Fibroblast of gingiva (primary cell): ENCODE measurements at regions not wholly inside any gene's neighbourhood (a gene's known extent, or its start where the extent isn't known, plus 50 kb on each side); places are given as distances from the start of the nearest gene placed in this dataset.
"Not testable (repeated sequence)": the region's sequence is repeated elsewhere in the genome, so short reads cannot be mapped to it uniquely, and the experiment has no call there.

Experiments used
- DNase-seq: peaks from one replicate; pipeline ENCODE4 v3.0.0-alpha.2; 2011; ENCODE audit warnings: low read depth

DNA sequence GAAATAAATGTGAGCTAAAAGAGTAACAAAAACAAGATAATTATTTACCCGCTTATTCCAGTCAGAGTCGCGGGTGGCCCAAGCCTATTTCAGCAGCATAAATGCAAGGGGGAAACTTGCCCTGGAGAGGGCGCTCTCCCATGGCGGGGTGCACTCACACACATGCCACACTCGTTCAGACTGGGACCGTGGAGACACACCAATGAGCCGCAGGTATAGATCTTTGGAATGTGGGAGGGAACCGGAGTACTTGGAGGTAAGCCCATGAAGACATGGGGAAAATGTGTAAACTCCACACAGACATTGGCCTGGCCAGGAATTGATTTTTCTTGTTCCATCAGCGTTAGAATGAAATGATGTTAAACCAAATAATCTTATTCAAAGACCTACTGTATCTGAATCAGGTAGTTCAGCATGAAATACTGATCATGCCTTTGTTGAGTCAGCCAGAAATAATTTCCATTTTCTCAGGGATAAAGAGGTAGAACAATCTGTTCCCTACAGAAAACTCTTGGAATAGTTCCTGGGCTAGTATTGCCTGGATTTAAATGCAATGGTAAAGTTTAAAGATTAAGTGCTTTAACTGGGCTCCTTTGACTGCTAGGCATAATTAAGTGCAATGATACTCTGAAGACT is 191.5 kb downstream of the MCHR2 start:
- no peak for DNase-seq

DNA sequence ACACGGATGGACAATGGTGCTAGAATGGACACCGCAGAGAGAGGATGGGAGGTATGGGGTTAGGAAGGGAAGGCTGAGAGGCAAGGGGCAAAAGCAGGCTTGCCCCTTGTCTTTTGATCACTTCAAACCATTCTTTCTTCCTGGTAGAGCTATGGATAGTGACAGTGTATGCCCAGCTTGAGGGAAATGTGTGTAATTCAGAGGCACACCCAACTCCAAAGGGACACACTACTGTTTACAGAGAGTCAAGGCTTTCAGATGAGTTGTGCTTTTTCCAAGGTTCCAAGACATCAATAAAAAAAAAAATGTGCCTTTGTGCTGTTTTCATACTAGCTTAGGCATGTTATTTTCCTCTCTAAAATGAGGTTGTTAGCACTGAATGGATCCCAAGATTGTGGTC is 185.0 kb downstream of the MCHR2 start:
- DNase-seq, result no peak

DNA sequence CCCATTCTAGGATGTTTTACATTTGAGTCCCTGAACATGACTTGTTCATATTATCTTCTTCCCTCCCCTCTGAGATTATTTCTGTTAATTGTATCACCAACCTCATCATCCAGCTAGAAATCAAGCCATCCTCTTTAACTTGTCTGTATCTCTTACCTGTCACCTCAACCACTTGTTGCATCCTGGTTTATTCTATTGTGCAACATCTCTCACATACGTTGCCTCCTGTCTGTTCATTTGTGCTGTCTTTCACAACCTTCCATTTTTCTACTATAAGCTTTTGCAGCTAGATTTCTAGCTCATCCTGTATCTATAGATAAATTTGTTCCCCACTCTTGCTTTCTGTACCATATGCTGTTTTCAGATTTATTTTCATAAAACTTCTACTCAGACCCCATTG is 183.7 kb downstream of the MCHR2 start:
- no peak for DNase-seq

DNA sequence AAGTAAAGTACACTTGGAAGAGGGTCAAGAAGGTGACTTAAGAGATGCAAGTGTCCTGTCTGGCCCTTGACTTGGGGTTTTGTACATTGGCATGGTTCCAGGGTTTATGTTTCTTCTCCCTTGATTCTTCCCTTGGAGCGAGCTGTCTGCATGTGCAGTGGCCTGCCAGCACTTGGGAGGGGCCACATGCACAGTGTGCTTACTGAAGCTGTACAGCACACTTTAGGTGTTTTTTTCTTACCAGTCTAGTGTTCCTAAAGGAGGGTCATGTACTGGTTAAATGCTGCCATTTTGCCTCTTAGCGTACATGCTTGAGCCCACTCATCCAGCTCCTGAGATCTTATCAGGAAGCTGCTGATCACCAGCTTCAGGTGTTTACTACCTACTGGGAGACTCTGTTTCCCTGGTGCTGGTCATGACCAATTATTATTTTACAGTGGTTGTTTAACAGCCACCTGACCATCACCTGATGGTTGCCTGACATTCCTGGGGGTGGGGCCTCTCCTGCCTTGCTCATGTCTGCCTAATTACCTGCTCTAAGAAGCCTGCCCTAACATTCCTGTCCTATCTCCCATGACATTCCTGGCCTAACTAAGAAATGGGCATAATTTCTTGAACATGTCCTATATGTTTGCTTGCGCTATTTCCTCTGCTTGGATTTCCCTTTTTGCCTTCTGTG is 182.9 kb downstream of the MCHR2 start:
- no peak for DNase-seq

DNA sequence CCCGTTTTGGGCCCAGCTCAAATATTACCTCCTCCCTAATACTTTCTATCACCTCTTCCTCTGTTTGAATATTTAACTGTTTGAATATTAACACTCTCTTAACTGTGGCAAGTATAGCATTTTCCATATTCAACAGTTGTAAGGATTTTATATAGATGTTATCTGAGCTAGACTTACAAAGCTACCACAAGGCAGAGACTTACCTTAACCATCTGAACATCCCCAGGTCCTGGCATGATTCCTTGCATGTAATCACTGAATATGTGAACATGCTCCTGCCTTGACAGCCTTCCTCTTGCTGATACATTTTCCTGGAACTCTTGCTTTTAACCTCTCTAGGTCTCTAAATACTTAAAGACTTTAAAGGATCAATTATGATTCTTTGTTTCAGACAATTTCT is 182.4 kb downstream of the MCHR2 start:
- no peak for DNase-seq

DNA sequence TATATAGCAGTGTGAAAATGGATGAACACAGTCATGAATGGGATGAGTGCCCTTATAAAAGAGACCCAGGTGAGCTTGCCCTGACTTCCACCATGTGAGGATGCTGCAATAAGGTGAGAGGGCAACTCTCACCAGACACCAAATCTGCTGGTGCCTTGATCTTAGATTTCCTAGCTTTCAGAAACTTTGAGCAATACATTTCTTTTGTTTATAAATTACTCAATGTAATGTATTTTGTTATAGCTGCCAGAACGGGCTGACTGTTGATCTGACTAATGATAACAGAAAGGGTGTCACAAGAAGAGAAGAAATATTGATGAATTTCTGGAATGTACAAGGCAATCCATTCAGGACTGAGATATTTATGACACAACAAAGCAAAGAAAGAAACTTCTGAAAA is 180.5 kb downstream of the MCHR2 start:
- no peak for DNase-seq

DNA sequence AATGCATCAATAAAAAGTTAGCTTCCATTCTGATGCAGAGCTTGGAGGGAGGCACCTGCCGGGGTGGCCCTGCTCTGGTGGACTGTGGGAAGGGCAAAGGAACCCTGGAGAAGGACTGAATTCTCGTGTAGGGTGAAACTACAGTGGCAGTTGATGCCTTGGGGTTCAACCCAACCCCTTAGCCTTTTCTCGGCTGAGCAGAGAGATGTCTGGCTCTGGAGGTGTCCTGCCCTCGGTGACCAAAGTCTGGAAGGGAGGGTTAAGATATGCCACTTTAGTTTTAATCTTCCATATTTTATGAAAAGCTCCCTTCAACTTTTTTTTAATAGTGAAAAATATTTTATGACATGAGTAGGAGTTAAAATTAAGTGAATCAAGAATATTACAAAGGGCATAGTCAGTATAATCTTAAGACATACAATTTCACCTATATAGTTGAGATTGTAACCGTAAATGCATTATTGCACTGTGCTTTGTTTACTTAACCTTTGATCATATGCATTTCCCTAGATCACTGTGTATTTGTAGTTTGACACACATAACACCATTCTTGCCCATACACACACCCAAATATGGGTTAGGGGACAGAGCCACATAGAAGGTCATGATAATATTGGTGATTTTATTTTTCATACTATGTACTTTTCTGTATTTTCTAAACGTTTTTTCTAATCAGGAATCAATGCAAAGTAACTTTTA is 179.6 kb downstream of the MCHR2 start:
- DNase-seq, result no peak

DNA sequence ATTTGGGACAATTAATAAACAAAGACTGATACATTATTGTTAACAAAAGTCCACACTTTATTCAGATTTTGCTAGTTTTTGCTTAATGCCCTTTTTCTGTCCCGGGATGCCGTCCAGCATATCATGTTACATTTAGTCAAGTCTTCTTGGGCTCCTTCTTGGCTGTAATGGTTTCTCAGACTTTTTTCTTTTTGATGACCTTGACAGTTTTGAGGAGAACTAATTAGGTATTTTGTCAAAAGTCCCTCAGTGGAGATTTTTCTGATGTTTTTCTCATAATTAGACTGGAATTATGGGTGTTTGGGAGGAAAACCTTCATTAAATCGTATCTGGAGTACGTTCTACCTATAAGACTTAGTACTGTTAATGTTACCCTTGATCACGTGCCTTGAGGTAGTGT is 177.2 kb downstream of the MCHR2 start:
- no peak for DNase-seq

DNA sequence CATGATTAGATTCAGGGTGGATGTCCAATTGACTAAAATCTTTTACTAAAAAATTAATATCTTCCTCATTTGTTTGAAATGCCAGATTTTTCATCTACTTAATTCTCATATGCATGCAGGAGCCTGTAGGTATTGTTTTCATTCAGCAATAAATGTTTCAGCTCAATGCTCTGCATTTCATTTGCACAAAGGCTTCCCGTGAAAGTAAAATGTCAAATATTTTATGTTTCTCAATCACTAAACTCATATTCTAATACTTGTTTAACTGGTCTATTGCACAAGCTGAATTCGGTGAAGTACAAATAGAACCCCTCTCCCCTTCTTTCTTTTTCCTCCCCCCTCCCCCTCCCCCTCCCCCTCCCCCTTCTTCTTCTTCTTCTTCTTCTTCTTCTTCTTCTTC is 175.9 kb downstream of the MCHR2 start:
- no peak for DNase-seq

DNA sequence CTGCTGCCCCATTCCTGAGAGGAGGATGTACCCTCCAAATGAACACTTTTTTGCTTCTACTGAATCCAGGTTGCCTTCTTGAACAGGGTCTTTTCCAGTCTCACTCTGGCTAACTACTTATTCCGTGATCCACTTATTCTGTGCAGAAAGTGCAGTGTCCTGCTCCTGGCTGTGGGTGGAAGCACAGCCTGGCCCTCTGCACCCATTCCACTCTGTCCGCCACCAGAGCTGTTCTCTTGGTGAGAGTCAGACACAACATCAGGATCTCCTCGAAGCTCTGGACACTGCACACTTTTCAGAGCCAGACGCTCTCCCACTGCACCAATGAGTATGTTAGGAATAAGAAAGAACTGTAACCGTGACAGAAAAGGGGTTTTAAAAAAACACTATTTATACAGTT is 174.2 kb downstream of the MCHR2 start:
- no peak for DNase-seq

DNA sequence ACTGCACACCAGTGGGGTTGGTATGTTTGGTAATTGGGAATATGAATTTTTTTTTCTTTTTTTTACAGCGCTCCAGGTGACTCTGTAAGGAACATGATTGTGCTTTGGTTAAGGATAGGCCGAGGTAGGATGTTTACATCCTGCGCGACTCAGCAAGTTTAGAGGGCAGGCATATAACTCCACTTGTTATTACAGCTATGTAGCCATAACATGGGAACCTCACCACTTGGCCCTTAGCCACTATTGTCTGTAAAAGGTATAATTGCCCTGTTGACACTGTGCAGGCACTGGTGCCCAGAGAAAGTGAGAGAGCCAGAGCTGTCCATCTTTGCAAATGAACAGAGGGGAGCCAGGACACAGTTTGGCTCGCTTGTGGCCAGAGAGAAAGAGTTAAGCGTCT is 172.9 kb downstream of the MCHR2 start:
- DNase-seq, result no peak

DNA sequence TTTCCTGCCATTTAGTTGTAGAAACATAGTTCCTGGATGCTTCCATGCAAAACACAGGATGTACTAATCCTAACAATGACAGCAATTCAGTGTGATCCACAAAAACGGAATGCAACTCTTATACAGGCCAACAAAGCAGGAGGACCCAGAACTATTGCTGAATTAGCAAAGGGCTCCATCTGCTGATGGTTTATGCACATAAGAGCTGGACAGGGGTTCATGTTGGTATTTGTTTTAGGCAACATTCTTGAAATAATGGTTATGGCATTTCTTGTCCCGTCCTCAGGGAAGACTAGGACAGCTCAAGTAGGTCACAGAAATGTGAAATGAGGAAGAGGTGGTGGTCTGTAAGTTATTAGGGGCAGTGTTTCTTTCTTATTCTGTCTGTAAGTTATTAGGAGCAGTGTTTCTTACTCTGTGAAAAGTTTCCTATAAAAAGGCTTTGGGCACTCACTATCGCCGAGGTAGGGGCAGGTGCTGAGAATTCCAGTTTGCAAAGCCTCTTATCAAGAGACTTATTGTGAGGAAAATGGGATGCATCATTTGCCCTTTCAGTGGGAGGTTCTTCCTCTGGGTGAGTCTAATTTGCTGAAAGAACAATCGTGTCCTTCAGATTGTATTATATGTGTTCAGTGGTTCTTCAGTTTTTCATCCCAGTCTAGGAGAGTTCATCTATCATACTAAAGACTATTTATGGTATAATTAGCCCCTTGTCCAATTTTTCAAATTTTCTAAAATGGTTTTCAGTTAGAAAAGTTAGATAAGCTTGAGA is 171.1 kb downstream of the MCHR2 start:
- DNase-seq, result peak; percentile 2

DNA sequence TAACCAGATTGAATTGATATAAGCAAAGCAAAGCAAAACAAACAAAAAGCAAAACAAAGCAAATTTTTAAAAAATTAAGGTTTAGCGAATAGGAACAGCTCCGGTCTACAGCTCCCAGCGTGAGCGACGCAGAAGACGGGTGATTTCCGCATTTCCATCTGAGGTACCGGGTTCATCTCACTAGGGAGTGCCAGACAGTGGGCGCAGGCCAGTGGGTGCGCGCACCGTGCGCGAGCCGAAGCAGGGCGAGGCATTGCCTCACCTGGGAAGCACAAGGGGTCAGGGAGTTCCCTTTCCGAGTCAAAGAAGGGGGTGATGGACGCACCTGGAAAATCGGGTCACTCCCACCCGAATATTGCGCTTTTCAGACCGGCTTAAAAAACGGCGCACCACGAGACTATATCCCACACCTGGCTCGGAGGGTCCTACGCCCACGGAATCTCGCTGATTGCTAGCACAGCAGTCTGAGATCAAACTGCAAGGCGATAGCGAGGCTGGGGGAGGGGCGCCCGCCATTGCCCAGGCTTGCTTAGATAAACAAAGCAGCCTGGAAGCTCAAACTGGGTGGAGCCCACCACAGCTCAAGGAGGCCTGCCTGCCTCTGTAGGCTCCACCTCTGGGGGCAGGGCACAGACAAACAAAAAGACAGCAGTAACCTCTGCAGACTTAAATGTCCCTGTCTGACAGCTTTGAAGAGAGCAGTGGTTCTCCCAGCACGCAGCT is 170.3 kb downstream of the MCHR2 start:
- not testable (repeated sequence) for DNase-seq

DNA sequence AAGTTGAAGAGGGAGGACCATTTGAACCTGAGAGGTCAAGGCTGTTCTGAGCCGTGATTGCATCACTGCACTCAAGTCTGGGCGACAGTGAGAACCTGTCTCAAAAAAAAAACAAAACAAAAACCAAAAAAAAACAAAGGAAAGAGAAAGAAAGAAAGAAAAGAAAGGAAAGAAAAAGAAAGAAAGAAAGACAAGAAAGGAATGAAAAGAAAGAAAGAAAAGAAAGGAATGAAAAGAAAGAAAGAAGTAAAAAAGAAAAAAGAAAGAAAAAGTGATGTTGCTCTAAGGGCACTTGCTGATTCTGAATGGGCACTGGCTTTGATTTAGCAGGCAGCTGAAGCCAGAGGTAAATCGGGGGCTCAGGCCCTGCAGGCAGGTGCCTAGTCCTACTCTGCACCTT is 161.0 kb downstream of the MCHR2 start:
- no peak for DNase-seq

DNA sequence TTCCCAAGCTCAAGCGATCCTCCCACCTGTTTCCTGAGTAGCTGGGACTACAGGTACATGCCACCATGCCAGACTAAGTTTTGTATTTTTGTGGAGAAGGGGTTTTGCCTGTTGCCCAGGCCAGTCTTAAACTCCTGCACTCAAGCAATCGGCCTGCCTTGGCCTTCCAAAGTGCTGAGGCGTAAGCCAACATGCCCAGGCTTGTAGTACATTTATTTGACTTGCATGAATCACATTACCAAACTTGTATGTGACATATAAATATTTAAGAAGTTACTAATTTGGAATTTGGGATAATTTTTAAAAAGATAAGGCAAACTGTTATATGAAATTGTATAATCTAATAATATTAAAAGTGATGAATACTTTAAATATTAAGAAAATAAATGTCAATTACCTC is 157.6 kb downstream of the MCHR2 start:
- no peak for DNase-seq

DNA sequence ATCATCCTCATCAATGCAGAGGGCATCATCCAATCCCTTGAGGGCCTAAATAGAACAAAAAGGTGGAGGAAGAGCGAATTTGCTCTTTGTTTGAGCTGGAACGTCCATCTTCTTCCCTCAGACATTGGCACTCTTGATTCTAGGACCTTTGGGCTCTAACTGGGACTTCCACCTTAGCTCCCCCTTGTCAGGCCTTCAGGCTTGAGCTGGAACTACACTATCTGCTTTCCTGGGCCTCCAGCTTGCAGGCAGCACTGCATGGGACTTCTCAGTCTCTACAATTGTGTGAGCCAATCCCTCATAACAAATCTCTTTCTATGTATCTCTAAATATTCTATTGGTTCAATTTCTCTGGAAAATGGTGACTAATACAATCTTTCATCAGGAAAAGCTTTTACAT is 155.4 kb downstream of the MCHR2 start:
- DNase-seq, result no peak

DNA sequence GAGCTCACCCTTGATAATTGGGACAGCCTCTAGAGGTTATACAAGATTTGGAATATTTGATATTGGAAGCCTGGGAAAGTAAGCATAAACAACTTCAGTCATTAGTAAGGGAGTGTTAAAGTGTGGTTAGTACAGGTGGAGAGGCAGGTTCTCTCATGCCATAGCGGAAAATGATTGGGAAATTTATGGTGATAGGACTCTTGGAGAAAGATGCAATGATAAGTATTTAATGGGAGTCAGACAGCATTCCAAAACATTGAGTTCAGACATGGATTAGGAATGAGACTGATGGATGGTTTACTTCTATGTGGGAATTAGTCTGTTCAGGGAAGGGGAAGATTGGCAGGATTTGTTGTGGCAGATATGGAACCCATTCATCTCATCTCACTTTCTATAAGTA is 152.7 kb downstream of the MCHR2 start:
- no peak for DNase-seq

DNA sequence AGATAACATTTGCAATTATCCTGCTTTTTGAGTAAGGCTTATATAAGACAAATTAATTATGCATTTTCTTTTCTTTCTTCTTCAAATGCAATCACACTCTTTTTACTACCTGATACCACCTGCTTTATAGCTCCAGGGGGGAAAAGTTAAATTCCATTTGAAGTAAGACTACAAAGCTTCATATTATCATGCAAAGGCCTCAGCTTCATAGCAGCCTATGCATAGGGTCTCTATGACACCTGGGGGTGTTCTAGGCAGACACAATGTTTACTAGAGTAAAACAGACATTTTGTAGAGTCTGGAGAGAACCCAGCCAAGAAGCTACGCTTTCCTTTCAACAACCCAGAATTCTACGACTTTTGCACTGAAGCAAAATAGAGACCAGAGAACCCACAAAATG is 148.0 kb downstream of the MCHR2 start:
- no peak for DNase-seq

DNA sequence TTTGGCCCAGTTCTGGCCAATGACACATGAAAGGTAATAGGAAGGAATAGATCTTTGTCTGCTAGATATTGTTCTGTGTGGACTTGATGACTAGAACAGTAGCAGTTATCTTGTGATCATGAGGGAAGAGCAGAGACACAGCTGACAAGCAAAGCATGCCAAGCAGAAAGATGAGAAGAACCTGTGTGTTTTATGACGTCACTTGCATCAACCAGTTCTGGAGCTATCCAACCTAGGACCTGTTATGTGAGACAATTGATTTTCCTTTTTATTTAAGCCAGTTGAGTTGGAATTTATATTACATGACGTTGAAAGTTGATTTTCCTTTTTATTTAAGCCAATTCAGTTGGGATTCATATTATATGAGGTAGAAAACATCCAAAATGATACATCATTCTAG is 143.2 kb downstream of the MCHR2 start:
- no peak for DNase-seq

DNA sequence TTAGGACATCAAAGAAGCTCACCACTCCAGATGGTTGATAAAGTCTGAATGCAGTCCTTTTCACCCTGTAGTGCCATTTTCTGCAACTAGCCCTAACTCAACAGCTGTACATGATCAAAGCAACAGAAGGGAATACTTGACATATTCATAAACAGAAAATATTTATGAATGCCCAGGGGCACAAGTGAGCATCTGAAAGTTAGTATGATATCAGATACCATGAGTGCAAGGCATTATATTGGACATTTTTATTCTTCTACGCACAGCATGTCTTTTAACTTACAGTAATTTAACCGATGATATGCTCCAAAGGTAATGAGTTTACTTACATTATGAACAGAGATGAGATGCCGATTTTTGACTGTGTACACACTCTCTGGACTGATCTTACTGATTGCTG is 142.0 kb downstream of the MCHR2 start:
- DNase-seq, result no peak

DNA sequence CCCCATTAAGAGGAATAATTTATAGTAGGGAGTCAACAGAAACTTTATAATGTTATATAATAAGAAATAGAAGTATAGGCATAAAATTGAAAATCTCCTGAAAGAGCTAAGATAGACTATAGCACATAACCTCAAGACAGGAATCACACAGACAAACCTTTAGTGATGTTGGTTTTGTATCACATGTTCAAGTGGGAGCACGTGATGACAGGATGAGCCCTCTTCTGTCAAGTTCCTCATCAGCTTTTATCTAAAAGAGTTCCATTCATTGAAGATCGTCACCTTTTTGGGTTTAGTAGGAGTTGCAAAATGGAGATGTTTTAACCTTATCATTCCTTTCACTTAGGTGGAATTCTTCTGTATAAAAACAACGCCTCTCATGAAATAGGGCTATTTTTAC is 127.0 kb downstream of the MCHR2 start:
- no peak for DNase-seq

DNA sequence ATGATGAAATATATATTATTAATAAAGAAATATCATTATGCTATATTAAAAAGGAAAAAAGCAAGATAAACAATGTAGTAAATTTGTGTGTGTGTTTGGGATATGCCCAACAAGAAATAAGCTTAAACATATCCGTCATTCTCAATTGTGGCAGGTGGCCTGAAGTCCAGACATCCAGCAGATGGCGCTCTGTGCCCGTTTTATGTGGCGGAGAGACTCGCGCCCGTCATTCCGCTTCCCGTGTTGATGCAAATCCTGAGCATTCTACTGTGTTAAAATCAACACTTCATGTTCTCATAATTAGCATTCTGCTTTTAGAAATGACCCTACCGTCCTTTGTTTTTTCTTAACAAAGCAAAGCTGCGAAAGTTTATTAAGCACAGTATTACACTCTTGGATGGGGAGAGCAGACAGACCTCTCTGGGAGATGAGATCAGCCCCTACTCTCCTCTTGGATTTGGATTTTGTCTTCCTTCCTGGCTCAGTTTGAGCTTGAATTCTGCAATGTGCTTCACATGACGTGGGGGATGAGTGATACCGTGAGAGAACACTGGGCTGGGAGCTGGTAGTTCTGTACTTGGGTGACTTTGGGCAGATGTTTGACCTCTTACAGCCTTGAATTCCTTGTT is 125.8 kb downstream of the MCHR2 start:
- peak; percentile 45 for DNase-seq
